GM19043 (cell line): ENCODE measurements at regions not wholly inside any gene's neighbourhood (a gene's known extent, or its start where the extent isn't known, plus 50 kb on each side); places are given as distances from the start of the nearest gene placed in this dataset.
"Not testable (repeated sequence)": the region's sequence is repeated elsewhere in the genome, so short reads cannot be mapped to it uniquely, and the experiment has no call there.

Experiments
- ATAC-seq: cut with Tn5 transposase; IDR thresholded peaks from one replicate; pipeline ENCODE4 v1.9.1; 2021; ENCODE audit warnings: low read depth; ENCODE audit not compliant: unreplicated experiment

DNA sequence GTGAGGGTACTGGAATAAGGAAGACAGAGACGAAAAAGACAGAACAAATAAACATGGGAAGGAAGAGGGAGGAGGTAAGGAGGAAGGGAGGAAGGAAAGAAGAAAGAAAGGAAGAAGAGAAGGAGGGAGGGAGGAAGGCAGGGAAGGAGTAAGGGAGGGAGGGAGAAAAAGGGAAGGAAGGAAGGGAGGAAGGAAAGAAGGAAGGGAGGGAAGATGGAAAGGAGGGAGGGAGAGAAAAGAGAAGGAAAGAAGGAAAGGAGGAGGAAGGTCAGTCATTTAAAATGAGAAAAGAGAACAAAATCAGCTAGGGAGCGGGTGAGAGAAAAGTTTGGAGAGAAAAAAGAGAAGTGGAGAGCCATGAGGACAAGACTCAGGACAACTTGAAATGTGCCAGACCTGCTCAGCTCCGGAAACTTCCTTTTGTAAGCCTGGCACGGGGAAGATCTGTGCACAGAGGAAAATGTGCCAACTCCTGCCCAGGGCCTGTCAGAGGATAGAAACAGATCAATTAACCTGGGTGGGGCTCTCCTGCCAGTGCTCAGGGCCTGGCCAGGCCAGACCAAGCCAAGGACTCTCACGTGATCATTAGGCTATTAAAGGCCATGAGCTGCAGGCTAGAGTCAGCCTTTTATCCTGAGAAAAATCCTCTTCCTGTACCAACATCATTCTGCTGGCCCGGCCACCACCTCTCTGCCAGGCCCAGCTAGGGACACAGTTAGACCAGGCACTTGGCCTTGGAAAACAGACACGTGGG is 50.1 kb upstream of the BCL6 start:
- no peak for ATAC-seq

DNA sequence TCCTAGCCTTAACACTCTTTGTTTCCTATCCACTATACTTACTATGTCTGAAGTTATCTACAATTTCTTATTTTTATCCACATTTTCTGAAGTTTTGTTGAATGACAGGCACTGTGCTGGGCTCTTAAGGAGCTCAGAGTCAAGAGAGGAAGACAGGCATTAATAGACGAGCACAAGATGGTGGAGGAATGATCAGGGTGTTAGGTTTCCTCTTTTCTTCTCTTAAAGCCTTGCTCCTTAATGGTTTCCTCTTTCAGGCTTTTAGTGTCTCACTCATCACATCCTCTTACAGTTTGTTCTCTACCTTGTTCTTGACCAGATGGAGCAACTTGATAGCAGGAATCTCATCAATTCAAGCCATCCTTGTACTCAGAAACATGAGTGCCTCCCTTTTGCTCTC is 52.9 kb upstream of the BCL6 start:
- no peak for ATAC-seq

DNA sequence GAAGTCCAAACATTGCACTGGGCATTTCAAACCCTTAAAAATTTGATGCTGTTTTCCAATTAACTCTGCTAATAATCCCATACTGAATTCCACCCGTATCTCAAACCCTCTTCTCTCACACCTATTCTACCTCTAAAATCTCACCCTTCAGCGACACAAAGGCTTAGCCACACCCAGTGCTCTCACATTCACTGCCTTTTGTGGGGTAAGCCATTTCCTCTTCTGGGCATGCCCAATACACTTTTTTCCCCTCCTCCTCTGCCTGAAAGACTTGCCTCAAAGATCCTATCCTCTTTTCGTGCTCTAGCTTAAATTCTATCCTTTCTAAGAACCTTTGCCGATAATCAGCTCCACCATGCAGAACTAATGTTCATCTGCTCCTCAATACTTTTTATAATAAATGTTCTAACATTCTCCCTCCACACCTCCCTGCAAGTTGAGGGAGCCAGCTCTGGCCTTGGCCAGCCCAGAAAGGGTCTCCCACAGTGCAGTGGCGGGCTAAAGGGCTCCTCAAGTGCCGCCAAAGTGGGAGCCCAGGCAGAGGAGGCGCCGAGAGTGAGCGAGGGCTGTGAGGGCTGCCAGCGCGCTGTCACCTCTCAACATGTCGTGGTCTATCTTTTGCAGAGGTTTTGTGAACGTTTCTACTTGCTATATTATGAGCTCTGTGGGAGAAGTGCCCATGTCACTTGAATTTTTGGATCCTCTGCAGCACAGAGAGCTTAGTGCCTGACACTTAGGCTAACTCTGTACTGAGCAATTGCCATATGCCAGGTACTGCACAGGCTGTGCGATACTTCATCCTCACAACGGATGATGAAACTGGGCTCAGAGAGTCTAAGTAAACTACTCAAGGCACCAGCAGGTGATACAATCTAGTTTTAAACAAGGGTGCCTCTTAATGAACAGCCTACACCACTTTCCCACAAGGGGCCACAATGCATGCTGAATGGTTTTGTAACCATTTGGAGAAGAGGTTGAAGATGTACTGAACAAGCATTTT is 53.6 kb upstream of the BCL6 start:
- ATAC-seq = no peak

DNA sequence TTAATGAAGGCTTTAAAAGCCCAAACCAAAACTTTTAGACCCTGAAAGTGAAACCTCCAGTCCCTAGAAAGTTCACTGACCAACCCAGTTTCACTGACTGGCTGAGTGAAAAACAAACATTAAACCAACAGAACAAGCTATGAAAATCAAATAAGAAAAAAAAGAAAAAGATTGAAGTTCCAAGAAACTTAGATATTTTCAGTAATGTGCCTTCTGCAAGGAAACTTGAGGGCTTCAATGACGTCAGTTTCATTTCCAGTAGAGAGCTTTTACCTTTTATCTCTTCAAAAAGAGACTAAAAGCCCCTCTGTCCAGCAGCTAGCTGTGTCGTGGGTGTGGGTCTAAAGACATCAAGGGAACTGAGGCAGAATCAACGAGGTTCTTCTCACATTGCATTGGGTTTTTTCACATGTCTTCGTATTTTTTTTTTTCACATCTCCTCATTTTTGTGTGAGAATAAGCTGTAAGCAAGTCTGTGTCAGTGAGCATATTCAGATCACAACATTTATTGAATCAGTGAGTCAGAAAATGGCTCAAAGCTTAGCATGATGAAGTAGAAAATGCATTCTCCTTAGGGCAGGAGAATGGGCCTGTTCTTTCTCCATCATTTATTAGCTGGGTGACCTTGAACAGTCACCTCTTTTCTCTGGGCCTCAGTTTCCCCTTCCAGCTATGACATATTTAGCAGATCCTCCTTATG is 54.8 kb upstream of the BCL6 start:
- ATAC-seq = no peak

DNA sequence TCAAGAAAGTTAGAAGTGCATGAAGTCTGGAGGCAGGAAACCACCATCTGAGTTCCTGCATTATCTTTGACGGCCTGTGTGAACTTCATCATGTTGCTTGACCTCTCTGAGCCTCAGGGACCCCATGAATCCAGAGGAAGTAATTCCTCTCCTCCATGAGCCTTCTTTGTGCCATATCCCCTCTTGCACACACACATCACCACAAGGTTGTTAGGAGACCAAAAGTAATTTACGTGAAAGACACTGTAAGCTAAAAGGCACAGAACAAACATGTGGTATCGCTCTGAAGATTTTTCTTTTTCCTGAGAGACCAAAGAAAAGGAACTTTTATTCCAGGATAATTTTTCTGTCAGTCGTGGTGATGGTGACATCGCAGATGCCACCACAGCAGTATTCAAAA is 55.9 kb upstream of the BCL6 start:
- ATAC-seq = no peak

DNA sequence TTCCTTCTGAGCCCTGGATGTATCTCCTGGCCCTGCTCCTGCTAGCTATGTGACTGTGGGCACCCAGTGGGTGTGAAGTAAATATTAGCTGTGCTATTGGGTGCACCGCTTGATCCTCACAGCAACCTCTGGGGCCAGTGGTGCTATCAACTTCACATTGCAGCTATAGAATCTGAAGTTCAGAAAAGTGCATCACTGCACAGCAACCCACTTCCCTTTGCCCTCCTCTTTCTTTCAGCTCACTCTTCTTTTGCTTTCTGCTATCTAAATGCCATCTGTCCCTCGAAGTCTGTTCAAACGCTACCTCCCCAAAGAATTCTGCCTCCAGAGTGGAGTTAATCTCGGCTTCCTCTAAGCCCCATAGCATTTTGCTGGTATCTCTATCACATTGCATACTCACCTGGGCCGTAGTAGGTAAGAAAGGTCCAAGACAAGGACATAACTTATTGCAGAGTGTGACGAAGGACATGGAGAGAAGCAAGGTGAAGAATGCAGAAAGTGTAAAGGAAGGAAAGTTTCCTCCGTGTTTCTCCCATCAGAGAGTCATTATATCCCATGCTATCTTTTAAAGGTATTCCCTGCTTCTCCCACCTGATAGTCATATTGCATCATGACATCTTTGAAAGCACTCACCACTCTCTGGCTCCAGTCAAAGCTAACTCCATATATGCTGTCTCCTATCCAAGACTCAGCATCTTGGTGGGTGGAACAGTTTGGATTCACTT is 57.1 kb upstream of the BCL6 start:
- no peak for ATAC-seq

DNA sequence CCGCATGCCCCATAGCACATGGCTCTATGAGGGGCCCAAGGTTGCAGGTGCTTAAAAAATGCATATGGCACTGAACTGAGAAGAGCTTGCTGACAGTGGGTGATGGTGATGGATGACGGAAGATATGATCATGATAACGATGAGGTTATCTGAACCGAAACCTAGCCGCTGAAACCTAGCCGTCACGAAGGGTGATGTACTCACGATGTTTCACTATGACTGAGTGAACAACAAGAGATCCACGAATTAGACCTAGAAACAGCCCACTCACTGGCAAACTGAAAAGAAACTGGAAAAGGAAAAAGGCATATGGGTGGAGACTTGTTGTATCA is 57.6 kb upstream of the BCL6 start:
- ATAC-seq = peak; percentile 85

DNA sequence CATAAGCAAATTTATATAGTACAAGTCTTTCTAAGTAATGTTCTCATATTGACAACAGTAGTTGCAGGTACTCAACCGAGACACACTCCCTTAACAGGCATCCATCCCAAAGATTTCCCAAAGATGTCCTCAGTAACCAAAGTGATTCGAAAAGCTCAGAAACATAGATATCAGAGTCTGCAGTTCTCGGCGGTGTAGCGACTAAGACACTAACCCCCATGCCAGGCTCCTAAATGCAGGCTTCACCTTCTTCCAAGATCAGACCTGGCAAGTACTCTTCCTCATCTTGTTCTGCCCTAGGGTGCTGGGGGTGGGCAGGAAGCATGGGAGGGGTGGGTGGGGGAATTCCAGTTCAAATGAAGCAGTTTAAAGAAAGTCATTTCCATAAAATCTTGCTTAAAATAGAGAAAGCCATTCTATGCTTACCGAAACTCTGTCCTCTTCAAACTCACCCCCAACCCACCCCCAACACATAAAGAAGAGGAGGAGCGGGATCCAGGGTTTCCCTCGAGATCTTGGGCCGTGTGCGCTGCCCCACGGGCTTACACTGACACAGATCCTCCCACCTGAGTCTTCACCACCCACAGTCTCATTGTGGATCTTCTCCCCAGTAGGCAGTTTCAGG is 59.0 kb upstream of the BCL6 start:
- ATAC-seq = no peak

DNA sequence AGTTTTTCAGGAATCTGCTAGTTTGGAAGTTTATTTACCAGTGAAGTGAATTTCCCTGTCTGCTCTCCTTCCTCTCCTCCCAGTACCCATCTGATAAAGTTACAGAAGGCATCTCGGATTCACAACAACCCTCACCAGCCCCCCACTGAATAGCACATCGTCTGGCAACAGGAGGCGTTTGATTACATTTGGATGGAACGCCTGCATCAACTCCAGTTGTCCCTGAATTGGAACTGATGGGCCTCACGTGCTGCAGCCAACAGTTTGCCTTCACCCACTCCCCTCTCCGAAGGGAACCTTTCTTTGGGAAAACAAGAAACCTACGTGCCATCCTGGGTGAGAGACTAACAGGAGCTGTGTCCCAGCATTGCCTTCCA is 59.5 kb upstream of the BCL6 start:
- no peak for ATAC-seq

DNA sequence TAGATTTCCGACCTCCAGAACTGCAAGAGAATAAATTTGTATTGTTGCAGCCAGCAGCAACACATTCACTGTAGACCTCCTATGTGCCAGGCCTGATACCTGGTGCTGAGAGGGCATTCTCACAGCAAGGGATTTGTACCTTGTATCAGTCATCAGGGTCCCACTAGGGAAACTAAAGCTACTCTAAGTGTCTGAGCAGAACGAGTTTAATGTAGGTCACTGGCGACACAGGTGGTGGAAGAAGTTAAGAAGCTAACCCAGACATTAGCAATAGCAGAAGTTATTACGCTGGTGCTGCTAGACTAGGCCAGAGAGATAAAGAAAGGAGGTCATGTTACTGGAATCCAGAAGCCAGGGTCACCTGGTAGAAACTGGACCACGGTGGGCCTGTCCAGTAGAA is 60.5 kb upstream of the BCL6 start:
- ATAC-seq = no peak

DNA sequence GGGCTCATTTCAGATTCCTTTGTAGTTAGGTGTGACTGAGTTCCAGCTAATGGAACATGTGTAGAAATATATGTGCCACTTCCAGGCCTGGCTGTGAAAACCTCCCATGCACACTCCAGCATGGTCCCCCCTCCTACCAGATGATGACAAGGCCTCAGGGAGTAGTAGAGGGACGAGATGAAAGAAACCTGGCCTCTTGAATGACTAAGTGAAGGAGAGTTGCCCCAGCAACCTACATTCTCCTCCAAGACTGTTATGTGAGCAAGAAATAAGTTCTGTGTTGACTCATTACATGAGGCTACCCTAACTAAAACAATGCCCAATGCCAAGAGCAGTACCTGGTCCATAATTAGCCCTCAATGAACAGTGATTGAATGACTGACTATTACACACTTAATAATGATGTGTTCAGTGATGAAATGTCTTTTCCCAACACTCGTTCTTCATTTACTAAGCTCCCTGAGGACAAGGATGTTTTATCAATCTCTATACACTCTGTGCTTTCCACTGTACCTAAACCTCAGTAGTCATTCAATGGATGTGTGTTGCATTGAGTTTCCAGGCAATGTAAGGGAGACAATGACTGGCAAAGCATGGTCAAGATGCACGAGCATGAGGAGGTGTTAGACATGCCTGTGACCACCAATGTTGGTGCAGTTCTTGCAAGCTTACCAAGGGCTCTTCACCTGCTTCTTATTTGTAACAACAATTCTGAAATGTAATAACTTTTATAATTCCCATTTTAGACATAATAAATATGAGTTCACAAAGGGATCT is 62.0 kb upstream of the BCL6 start:
- ATAC-seq = no peak

DNA sequence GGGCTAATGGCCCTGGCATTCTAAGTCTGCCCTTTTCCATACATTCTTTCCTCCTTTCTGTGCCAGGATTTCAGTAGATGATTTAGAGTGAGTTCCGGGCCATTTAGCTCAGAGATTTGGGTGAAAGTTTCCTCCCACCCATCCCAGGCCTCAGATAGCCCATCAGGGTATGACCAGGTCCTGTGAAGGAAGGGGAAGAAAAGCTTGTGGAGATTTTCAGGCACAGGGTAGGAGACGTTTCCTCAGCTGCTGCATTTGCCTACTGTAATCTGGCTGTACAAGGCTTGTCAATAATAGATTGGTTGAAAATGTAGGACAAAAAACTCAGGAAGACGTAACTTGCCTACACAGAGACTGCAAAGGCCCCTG is 63.2 kb upstream of the BCL6 start:
- no peak for ATAC-seq

DNA sequence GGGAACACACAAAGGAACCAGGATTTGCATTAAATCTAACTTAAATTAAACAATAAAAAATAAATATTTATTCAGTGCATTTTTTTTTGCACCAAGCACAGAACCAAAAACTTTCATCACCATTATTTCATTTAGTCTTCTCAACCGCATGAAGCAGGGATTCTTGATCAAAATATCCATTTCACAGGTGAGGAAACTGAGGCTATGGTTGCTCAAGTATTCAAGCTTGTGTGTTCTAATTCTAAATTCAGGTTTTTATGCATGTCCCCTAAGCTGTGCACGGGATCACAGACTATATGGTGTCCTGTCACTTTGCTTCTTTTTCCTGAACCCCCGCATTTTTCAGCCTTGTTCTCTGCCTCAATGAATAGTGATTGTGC is 64.3 kb upstream of the BCL6 start:
- ATAC-seq = no peak

DNA sequence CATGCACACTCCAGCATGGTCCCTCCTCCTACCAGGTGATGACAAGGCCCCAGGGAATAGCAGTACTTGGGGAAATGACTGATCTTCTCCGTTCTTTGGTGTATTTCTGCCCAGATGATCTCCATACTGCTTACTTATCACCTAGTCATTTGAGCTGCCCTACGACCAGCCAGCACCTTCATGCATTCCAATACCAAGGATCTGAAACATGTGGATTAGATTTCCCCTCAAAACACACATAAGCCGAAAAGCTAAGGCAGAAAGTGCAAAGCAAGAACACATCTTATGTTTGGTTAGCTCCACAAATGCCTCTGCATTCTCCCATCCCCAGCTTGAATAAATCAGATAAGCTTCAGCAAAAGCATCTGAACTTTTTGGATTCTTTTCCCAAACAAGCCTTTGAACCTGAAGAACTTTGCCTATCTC is 64.8 kb upstream of the BCL6 start:
- no peak for ATAC-seq

DNA sequence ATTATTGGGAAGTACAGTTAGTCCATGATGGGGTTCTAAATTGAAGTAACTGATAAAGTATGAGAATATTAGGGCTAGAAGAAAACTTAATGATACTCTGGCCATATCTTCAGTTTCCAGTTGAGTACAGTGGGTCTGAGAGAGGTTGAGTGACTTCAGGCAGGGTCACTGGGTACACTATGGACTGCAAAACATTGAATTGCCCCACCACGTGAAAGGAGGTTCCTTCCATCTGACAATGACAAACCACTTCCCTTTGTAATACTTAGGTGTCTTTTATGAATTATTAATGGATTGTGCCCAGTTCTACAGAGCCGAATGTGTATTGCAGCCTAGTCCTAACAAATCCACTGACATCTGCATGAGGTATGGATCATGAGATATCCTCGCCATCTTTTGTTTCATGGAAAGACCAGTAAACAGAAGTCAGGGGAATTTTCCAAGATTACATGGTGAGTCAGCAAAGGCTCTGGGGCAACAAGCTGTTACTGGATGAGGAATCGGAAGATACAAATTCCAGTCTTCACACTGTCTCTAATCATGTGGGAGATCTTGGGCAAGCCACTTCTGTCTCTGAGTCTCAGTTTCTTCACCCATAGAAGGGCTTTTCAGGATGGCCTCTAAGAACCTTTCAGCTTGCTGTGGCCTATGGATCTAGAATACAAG is 66.5 kb upstream of the BCL6 start:
- ATAC-seq = no peak

DNA sequence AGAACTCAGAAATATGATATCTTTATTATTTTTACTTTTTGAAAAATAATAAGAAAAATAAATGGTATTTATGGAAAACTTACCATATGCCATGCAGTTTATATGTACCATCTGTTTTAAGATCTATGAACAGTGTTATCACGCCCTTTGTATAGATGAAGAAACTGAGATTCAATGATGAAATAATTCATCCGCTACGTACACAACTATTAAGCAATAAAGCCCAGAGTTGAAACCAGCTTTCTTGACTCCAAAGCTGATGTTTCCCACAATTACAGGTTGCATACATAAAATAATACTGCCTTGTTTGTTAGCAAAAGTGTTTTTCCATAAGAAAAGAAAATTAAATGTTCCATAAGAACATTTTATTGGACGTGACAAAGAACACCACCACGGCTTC is 67.2 kb upstream of the BCL6 start:
- ATAC-seq = no peak

DNA sequence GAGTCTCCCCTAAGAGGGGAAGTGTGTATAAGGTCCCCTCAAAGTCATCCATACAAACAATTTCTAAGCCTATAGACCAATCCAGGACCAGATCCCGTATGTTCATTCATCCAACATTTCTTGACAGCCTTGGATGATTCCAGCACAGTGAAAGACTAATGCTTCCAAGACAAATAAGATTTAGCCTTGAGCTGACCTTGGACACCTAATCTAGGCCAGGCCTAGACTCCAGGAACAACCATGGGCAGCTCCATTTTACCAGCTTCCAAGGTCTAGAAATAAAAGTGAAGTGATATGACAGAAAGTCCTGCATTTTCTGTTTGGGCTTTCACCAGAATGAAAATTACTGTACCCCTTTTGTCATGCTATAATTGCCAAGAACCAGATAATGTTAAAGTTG is 67.9 kb upstream of the BCL6 start:
- no peak for ATAC-seq

DNA sequence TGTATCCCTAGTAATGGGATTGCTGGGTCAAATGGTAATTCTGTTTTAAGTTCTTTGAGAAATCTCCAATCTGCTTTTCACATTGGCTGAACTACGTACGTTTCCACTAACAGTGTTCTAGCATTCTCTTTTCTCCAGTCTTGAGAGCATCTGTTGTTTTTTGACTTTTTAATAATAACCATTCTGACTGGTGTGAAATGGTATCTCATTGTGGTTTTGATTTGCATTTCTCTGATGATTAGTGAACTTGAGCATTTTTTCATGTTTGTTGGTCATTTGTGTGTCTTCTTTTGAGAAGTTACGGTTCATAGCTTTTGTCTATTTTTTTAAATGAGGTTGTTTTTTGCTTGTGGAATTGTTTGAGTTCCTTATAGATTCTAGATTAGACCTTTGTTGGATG is 72.5 kb upstream of the BCL6 start:
- ATAC-seq = not testable (repeated sequence)
